IMR-90 (cell line): ENCODE measurements at regions not wholly inside any gene's neighbourhood (a gene's known extent, or its start where the extent isn't known, plus 50 kb on each side); places are given as distances from the start of the nearest gene placed in this dataset.

Experiments
- ATAC-seq: fragments of 200-7000 bp; cut with Tn5 transposase; 2 replicates; pipeline ENCODE4 v1.9.1; 2020; ENCODE audit warnings: low read depth, mild to moderate bottlenecking, moderate library complexity
- BruUV-seq: library from RNA; stranded (reverse); fragments of 400-500 nt; replicated peaks from 2 replicates; lab custom pipeline; 2021; lab: Mats Ljungman, UMichigan
- CTCF ChIA-PET: fragments of 300-600 bp; formaldehyde crosslinking; extraction: SDS; loops from one replicate; lab custom pipeline; 2021; ENCODE audit warnings: antibody characterized with exemption; lab: Yijun Ruan, JAX
- POLR2A ChIA-PET: fragments of 300-600 bp; sonication (Branson Sonifier 250); formaldehyde crosslinking; loops from one replicate; lab custom pipeline; 2022; ENCODE audit warnings: antibody characterized with exemption; ENCODE audit not compliant: unreplicated experiment; lab: Charles Lee
- DNase-seq: peaks from one replicate; pipeline ENCODE4 v3.0.0; 2013
- H2AFZ ChIP-seq: replicated peaks from 2 replicates; pipeline ENCODE3; 2013; ENCODE audit warnings: low read length, mild to moderate bottlenecking; ENCODE audit not compliant: poor library complexity
- H2AK5ac ChIP-seq: 2 replicates; pipeline ENCODE4 v1.6.1; 2013; ENCODE audit warnings: low read depth, low read length, inconsistent platforms
- H2AK9ac ChIP-seq: replicated peaks from 2 replicates; pipeline ENCODE3; 2013; ENCODE audit warnings: mild to moderate bottlenecking, low read depth, low read length, moderate library complexity; ENCODE audit not compliant: poor library complexity
- H2BK120ac ChIP-seq: 2 replicates; pipeline ENCODE4 v1.6.1; 2013; ENCODE audit warnings: low read depth, low read length, inconsistent platforms
- H2BK15ac ChIP-seq: 3 replicates; pipeline ENCODE4 v1.6.1; 2013; ENCODE audit warnings: low read depth, low read length, inconsistent platforms
- H2BK20ac ChIP-seq: 2 replicates; pipeline ENCODE4 v1.6.1; 2013; ENCODE audit warnings: low read depth, mild to moderate bottlenecking, inconsistent platforms, low read length, moderate library complexity
- H2BK5ac ChIP-seq: 2 replicates; pipeline ENCODE4 v1.6.1; 2013; ENCODE audit warnings: mild to moderate bottlenecking, low read depth, low read length, inconsistent platforms; ENCODE audit not compliant: poor library complexity, severe bottlenecking
- H3K14ac ChIP-seq: replicated peaks from 2 replicates; pipeline ENCODE4 v1.6.1; 2013; ENCODE audit warnings: low read depth, low read length, inconsistent platforms
- H3K18ac ChIP-seq: 2 replicates; pipeline ENCODE4 v1.6.1; 2013; ENCODE audit warnings: low read depth, low read length, control low read depth
- H3K23ac ChIP-seq: 2 replicates; pipeline ENCODE4 v1.6.1; 2013; ENCODE audit warnings: low read depth, low read length, inconsistent platforms
- H3K27ac ChIP-seq: 2 replicates; pipeline ENCODE4 v1.5.1; 2013; ENCODE audit warnings: mild to moderate bottlenecking, control low read depth, low read length; ENCODE audit not compliant: insufficient read depth
- H3K27me3 ChIP-seq: 2 replicates; pipeline ENCODE4 v1.6.1; 2013; ENCODE audit warnings: low read length; ENCODE audit not compliant: control insufficient read depth, insufficient read depth
- H3K36me3 ChIP-seq: 2 replicates; pipeline ENCODE4 v1.6.1; 2013; ENCODE audit warnings: low read length, mixed read lengths; ENCODE audit not compliant: control insufficient read depth, insufficient read depth
- H3K4ac ChIP-seq: 2 replicates; pipeline ENCODE4 v1.6.1; 2013; ENCODE audit warnings: low read depth, low read length, inconsistent platforms
- H3K4me1 ChIP-seq: 2 replicates; pipeline ENCODE4 v1.6.1; 2013; ENCODE audit warnings: low read length, mixed read lengths; ENCODE audit not compliant: control insufficient read depth, insufficient read depth
- H3K4me2 ChIP-seq: 2 replicates; pipeline ENCODE4 v1.6.1; 2013; ENCODE audit warnings: low read depth, mild to moderate bottlenecking, control low read depth, low read length, moderate library complexity
- H3K4me3 ChIP-seq: 2 replicates; pipeline ENCODE4 v1.5.1; 2013; ENCODE audit warnings: low read depth, mild to moderate bottlenecking, control low read depth, low read length, moderate library complexity; ENCODE audit not compliant: insufficient read depth
- H3K56ac ChIP-seq: 2 replicates; pipeline ENCODE4 v1.6.1; 2013; ENCODE audit warnings: low read length, inconsistent platforms; ENCODE audit not compliant: insufficient read depth; ENCODE audit errors: extremely low read depth
- H3K79me1 ChIP-seq, 2 experiments: 2 replicates each; pipeline ENCODE4 v1.6.1; 2013; ENCODE audit warnings: low read length in 2 of 2, inconsistent platforms in 1 of 2, low read depth in 1 of 2
- H3K9ac ChIP-seq: 2 replicates; pipeline ENCODE4 v1.6.1; 2013; ENCODE audit warnings: low read depth, low read length, control low read depth
- H3K9me1 ChIP-seq: 2 replicates; pipeline ENCODE4 v1.6.1; 2013; ENCODE audit warnings: low read length, inconsistent platforms; ENCODE audit not compliant: insufficient read depth
- H3K9me3 ChIP-seq: 2 replicates; pipeline ENCODE4 v1.6.1; 2013; ENCODE audit warnings: low read length; ENCODE audit not compliant: control insufficient read depth, insufficient read depth
- H4K20me1 ChIP-seq: 2 replicates; pipeline ENCODE4 v1.6.1; 2013; ENCODE audit warnings: low read length, inconsistent platforms; ENCODE audit not compliant: insufficient read depth
- H4K5ac ChIP-seq: 2 replicates; pipeline ENCODE4 v1.6.1; 2013; ENCODE audit warnings: mild to moderate bottlenecking, low read depth, low read length, control low read depth
- H4K8ac ChIP-seq, 2 experiments: 2 replicates each; pipeline ENCODE4 v1.6.1; 2013; ENCODE audit warnings: low read depth in 2 of 2, low read length in 2 of 2, control low read depth in 1 of 2, inconsistent platforms in 1 of 2
- H4K91ac ChIP-seq: 2 replicates; pipeline ENCODE4 v1.6.1; 2013; ENCODE audit warnings: low read depth, low read length, inconsistent platforms; ENCODE audit not compliant: insufficient read depth
- CHD1 ChIP-seq: IDR thresholded peaks from 2 replicates; pipeline ENCODE4 v1.6.1; 2012; ENCODE audit warnings: low read depth, low read length, improper control_type of control experiment
- ELK1 ChIP-seq: fragments of 150-350 bp; IDR thresholded peaks from 2 replicates; pipeline ENCODE4 v1.6.1; 2016; ENCODE audit warnings: low read depth, mild to moderate bottlenecking, low read length, moderate library complexity, borderline replicate concordance
- WGBS, 2 experiments: methylation state at CpG; one replicate each; pipeline versions ENCODE4 v1.1.5 to v1.1.7; 2013; ENCODE audit warnings: missing lambda C conversion rate in 2 of 2; ENCODE audit not compliant: insufficient read length in 1 of 2; ENCODE audit errors: extremely low coverage in 2 of 2; 5-methylcytosine and 5-hydroxymethylcytosine counted together
- dilution Hi-C: fragments of 300-500 bp; cut with HindIII; formaldehyde crosslinking; loops from one replicate; pipeline ENCODE4 v1.14.3; 2018; ENCODE audit warnings: low sequenced_read_pairs; ENCODE audit not compliant: unreplicated experiment
- in situ Hi-C: fragments of 300-500 bp; cut with MboI; formaldehyde crosslinking; loops from 3 replicates; pipeline ENCODE4 v1.14.3; 2019; ENCODE audit warnings: low sequenced_read_pairs, inconsistent platforms, mixed read lengths
- intact Hi-C: fragments of 100-400 bp; cut with micrococcal nuclease; formaldehyde crosslinking; loops from 2 replicates; pipeline ENCODE4 v1.10.0; 2022

- H3K9me1 ChIP-seq: no peaks in the 10 kb centered on the region
- H2AK9ac ChIP-seq: no peak overlapping the region
- no peak overlapping the region for H3K18ac ChIP-seq
- H3K27me3 ChIP-seq: no peaks in the 10 kb centered on the region; the same call in none of the 2 replicates
- no peak overlapping the region for H2AK5ac ChIP-seq
- no peak for DNase-seq
- no peaks in the 10 kb centered on the region for H3K9me3 ChIP-seq
- no peak overlapping the region for H2BK5ac ChIP-seq
- H3K36me3 ChIP-seq: no peaks in the 10 kb centered on the region
- no peak for ATAC-seq
- no peak overlapping the region for H3K27ac ChIP-seq
- no peak overlapping the region for H2BK20ac ChIP-seq
- no peak overlapping the region for H2BK120ac ChIP-seq
- H3K4me1 ChIP-seq: no peaks in the 10 kb centered on the region
- no peak overlapping the region for H4K91ac ChIP-seq
- no peak overlapping the region for H3K23ac ChIP-seq
- H4K5ac ChIP-seq: no peak overlapping the region
- no peak overlapping the region for H3K4me3 ChIP-seq
- no TSS peak for BruUV-seq
- H2BK15ac ChIP-seq: no peak overlapping the region
- no peaks in the 10 kb centered on the region for H4K20me1 ChIP-seq
- no peak overlapping the region for H3K9ac ChIP-seq
- TF ChIP-seq ELK1 (no peak), CHD1 (no peak)
- no peak overlapping the region for H3K56ac ChIP-seq
- in situ Hi-C loops (no loop called here), intact Hi-C loops (no loop called here), dilution Hi-C loops (no loop called here)
- no peaks in the 10 kb centered on the region for H3K79me1 ChIP-seq
- H3K14ac ChIP-seq: no peak overlapping the region
- no peak overlapping the region for H3K4ac ChIP-seq
- WGBS, 2 experiments: no CpG with 5 or more reads among the region's 1 CpG
- no peak overlapping the region for H4K8ac ChIP-seq
- ChIA-PET CTCF (no interaction called here), POLR2A (interaction anchor here (0.6 kb wide), 1 partner anchor 32 kb away, joined by 5 read pairs; no protein-coding TSS in a partner anchor)
- no peak overlapping the region for H2AFZ ChIP-seq
- no peak overlapping the region for H3K4me2 ChIP-seq
Observed at GRCh38 chr15:91593653-91594052, 259.9 kb upstream of the SLCO3A1 start.
